ENCODE measurements at regions not wholly inside any gene's neighbourhood (a gene's known extent, or its start where the extent isn't known, plus 50 kb on each side); places are given as distances from the start of the nearest gene placed in this dataset.

DNA sequence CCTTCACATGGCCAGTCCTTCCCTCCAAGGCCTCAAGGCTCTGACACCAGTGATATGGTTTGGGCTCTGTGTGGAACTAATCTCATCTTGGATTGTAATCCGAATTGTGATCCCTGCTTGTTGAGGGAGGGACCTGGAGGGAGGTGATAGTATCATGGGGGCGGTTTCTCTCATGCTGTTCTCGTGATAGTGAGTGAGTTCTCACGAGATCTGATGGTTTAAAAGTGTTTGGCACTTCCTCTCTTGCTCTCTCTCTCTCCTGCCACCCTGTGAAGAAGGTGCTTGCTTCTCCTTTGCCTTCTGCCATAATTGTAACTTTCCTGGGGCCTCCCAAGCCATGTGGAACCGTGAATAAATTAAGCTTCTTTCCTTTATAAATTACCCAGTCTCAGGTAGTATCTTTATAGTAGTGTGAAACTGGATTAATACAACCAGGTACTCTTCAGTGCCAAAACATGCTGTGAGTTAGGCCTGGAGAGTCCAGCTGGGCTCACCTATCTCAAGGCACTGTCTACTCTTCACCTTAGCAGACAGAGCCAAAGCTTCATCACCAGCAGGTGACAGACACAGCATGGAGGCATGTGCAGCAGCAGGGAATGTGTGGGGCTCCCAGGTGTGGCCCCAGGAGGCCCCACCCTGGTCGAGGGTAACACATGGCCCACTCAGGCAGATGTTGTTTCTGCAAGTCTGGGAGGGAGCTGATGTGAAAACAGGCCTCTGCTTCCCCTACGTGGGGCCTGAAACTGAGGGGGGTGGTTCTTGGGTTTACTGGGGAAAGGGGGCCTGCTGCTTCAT, 97.5 kb upstream of the CDYL start:
- Histone ChIP-seq H3K9me3 (replicated peaks; ENCODE audit: control insufficient read depth, insufficient read depth, low read length) (no peaks in the 10 kb centered on the region), H2AFZ (ENCODE audit: low read depth, low read length) (no peak overlapping the region), H3K27me3 (ENCODE audit: control insufficient read depth in 2 of 2, insufficient read depth in 2 of 2, low read length in 2 of 2) (peaks cover 3 to 7% of the 10 kb centered on the region in 2 experiments), H3K4me3 (replicated peaks in 1 of 3; ENCODE audit: insufficient read depth in 1 of 3, low read depth in 1 of 3, low read length in 3 of 3) (no peak overlapping the region), H4K20me1 (replicated peaks; ENCODE audit: control insufficient read depth, extremely low read depth, insufficient read depth, low read length) (no peaks in the 10 kb centered on the region), H3K36me3 (ENCODE audit: control insufficient read depth in 2 of 2, extremely low read depth in 1 of 2, insufficient read depth in 2 of 2, low read length in 2 of 2) (no peaks in the 10 kb centered on the region), H3K9me1 (replicated peaks; ENCODE audit: control insufficient read depth, extremely low read depth, insufficient read depth, low read length) (no peaks in the 10 kb centered on the region), H3K27ac (ENCODE audit: insufficient read depth, low read depth, low read length) (no peak overlapping the region), H3K4me2 (ENCODE audit: insufficient read depth, low read length) (no peak overlapping the region), H3K4me1 (ENCODE audit: control insufficient read depth, extremely low read depth, insufficient read depth, low read length) (no peaks in the 10 kb centered on the region), H3K79me2 (ENCODE audit: control insufficient read depth, insufficient read depth, low read length) (no peaks in the 10 kb centered on the region), H3K9ac (replicated peaks; ENCODE audit: extremely low read depth, insufficient read depth, low read length) (no peak overlapping the region)
- TF ChIP-seq MAX (IDR thresholded peaks at IDR 0.05; ENCODE audit: insufficient read depth, insufficient read length) (no peak), EZH2 (IDR thresholded peaks at IDR 0.05; ENCODE audit: borderline replicate concordance, low read depth, low read length, severe bottlenecking) (no peak), POLR2AphosphoS5 (IDR thresholded peaks at IDR 0.05; ENCODE audit: insufficient read depth, low read depth, low read length) (no peak), POLR2A (IDR thresholded peaks at IDR 0.05; ENCODE audit: low read depth, low read length) (no peak), FOS (IDR thresholded peaks at IDR 0.05; ENCODE audit: borderline replicate concordance, insufficient read depth, low read length) (no peak), MYC (IDR thresholded peaks at IDR 0.05; ENCODE audit: low read depth, low read length) (no peak), GATA2 (IDR thresholded peaks at IDR 0.05; ENCODE audit: insufficient read depth, insufficient read length, low read depth, low read length) (no peak), JUN (IDR thresholded peaks at IDR 0.05; ENCODE audit: borderline replicate concordance, insufficient read depth, insufficient read length, low read depth) (no peak)
- TF ChIP-seq, protein P1, sequence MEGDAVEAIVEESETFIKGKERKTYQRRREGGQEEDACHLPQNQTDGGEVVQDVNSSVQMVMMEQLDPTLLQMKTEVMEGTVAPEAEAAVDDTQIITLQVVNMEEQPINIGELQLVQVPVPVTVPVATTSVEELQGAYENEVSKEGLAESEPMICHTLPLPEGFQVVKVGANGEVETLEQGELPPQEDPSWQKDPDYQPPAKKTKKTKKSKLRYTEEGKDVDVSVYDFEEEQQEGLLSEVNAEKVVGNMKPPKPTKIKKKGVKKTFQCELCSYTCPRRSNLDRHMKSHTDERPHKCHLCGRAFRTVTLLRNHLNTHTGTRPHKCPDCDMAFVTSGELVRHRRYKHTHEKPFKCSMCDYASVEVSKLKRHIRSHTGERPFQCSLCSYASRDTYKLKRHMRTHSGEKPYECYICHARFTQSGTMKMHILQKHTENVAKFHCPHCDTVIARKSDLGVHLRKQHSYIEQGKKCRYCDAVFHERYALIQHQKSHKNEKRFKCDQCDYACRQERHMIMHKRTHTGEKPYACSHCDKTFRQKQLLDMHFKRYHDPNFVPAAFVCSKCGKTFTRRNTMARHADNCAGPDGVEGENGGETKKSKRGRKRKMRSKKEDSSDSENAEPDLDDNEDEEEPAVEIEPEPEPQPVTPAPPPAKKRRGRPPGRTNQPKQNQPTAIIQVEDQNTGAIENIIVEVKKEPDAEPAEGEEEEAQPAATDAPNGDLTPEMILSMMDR (IDR thresholded peaks at IDR 0.05; ENCODE audit: extremely low read depth in 1 of 2, insufficient read depth in 1 of 2, low read depth in 1 of 2, low read length in 2 of 2) = no peak
- POLR2A ChIA-PET = no interaction called here
- no TSS peak for BruUV-seq (replicated peaks)
- FAIRE-seq (no peak), DNase-seq (ENCODE audit: low read depth, low spot score) (no peak)
- intact Hi-C loops (cut with micrococcal nuclease) (no loop called here), dilution Hi-C loops (cut with MboI; ENCODE audit: extremely low pct_ligation_motif_present, low sequenced_read_pairs) (no loop called here)
- CTCF ChIA-PET = no interaction called here
